GM19438 (cell line): ENCODE measurements at regions not wholly inside any gene's neighbourhood (a gene's known extent, or its start where the extent isn't known, plus 50 kb on each side); places are given as distances from the start of the nearest gene placed in this dataset.

ENCODE experiments used
- ATAC-seq: cut with Tn5 transposase; IDR thresholded peaks from one replicate; pipeline ENCODE4 v1.9.1; 2021; ENCODE audit warnings: low read depth; ENCODE audit not compliant: unreplicated experiment

- no peak for ATAC-seq
These were observed 125.7 kb upstream of the RIPOR2 start for GRCh38 chr6:25061289-25061936.

- no peak for ATAC-seq
These were observed 126.5 kb upstream of the RIPOR2 start for GRCh38 chr6:25062070-25062811.

GRCh38 chr6:25064006-25064405, 128.2 kb upstream of the RIPOR2 start:
- ATAC-seq = no peak

DNA sequence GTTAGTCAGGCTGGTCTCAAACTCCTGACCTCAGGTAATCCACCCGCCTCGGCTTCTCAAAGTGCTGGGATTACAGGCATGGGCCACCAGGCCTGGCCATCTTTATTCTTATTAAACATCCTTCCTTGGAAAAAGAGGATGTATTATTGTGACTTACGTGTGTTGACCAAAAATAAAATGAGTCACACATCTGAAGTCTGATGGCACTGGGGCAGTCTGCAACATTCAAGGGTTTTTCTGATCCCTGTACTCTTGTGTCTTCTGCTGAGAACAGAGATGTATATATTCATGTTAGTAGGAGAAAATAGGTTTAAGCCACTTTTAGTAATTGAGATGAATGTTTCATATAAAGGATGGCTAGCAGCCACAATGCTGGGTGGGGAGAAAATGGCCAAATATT, 129.9 kb upstream of the RIPOR2 start:
- ATAC-seq = no peak

DNA sequence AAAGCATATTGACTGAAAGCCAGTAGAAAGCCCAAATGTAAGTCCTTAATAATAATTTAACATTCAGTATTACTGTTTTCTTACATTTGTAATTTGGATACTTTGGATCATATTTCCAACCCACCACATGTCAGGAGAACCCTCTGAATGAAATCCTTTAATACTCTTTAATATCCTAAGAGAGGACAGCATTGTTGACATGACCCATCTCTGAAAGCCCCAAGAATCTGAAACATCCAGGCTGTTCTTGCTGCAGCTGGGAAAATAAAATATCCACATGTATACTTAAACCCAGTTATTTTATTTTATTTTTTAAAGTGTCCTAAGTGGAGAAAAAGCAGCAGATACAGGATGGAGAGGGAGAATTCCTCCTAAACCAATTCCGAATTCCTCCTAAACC, 130.8 kb upstream of the RIPOR2 start:
- ATAC-seq = no peak

GRCh38 chr6:25068866-25069265, 133.1 kb upstream of the RIPOR2 start:
- ATAC-seq = no peak

GRCh38 chr6:25070547-25071366, 135.0 kb upstream of the RIPOR2 start:
- peak; percentile 92 for ATAC-seq

GRCh38 chr6:25078141-25078540, 142.4 kb upstream of the RIPOR2 start:
- ATAC-seq = no peak

DNA sequence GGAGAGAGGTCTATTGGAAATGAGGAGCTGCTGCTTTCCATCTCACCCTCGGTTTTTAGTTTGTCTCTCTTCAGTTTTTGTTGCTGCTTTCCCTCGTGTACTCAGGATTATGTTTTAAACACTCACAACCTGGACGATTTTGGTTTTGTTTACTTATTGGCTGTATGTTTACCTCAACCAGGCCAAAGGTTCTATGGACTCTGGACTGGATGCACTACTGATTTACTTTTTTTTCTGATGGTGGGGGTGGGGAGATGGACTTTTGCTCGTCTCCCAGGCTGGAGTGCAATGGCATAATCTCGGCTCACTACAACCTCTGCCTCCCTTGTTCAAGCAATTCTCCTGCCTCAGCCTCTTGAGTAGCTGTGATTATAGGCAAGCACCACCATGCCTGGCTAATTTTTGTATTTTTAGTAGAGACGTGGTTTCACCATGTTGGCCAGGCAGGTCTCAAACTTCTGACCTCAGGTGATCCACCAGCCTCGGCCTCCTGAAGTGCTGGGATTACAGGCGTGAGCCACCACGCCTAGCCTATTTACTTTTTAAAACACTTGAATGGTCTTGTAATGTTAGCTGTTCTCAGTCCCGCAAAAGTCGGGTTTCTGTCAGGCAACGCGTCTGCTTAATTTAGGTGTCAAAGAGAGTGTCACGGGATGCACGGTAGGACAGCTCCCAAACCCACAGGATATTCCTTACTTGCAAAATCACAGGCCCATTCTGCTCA, 148.2 kb upstream of the RIPOR2 start:
- no peak for ATAC-seq

DNA sequence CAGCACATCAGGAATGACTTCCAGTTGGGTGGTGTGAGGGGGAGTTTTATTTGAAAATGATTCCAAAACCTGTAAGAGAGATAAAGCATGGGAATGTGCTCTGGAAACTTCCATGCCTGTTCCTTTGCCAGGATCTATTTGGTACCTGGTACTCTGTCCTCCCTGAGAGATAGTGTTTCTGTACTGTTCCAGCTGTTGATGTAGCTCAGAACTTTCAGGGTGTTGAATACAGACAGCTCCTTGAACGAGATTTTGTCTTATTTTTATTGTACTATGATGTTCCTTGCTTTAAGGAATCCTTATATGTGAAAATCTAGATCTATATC, 148.7 kb upstream of the RIPOR2 start:
- no peak for ATAC-seq

- no peak for ATAC-seq
These were observed 150.0 kb upstream of the RIPOR2 start for GRCh38 chr6:25085756-25086155.

DNA sequence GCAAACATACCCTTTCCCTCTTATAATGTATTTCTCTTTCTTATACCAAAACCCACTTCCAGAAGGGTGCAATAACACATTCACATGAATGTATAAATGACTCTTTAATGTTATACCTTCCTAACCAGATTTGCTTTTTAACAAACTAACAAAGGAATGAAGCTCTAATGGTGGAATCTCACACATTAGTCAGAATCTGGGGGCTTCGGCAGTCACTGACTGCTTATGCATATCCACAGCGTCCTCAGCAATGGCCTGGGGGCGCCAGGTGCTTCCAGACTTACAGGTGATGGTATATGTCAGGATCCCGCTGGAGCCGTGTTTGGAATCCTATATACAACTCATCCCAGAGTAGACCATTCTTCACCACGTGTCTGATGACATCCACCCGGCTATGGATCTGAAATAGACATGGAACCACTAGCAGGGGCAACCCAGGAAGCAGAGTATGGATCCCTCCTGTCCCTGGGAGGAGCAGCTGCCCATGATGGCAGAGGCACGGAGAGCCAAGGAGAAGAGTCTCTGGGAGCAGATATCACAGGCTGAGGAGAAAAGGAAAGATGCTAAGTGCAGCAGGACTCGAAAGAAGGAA, 150.8 kb upstream of the RIPOR2 start:
- no peak for ATAC-seq

DNA sequence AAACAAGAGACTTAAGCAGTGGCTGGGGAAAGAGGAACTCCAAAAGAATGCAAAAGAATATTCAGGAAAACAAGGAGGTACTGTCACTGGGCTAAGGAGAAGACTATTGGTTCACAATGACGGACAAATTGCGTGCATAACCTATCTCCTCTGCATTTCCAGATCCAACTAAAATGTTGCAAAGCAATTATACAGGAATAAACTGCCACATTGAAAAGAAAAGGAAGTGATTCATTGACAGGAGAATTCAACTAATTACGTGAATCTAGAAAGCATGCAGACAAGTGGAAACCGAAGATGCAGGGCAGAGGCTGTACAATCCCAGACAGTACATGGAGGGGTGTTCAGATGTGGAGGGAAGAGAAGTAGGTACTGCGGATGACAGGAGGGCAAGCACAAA, 152.8 kb upstream of the RIPOR2 start:
- no peak for ATAC-seq

DNA sequence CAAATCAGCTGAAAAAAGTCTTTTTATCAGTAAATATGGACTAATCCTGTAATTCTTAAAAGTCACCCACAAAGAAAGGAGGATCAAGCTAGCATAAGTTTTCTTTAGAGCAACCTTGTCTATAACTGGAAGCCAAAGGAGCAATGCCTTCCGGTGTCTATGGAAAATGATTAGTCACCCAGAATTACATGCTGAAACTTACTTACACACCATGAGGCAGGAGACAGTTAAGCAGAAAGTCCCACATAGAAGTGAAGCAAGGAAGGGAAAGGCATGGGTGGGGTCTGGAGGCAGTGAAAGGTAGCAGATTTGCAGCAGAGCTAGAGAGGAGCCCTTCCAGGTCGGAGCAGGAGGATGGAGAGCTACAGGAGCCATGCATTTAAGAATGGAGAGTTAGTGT, 153.7 kb upstream of the RIPOR2 start:
- no peak for ATAC-seq

- ATAC-seq = no peak
These were observed 159.0 kb upstream of the RIPOR2 start for GRCh38 chr6:25094726-25095125.

- no peak for ATAC-seq
These were observed 164.5 kb upstream of the RIPOR2 start for GRCh38 chr6:25100288-25100687.

DNA sequence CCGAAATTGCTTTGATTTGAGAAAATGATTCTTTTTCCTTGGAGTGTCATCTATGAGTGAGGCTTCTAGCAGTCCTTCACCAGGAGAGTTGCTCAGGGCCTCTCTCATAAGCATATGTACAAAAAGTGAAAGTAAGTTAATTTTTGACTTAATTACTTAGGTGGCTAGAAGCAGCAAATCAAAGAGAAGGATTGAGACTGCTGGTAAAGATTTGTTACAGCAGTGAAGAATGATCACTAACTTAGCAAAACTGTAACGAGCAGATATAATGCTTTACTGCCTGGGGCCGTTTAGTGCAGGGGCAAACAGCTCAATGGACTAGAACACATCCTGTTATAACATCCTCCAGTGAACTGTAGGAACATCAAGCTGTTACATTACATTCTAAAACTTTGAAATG, 167.8 kb upstream of the RIPOR2 start:
- ATAC-seq = peak; percentile 70

GRCh38 chr6:25105070-25105925, 169.5 kb upstream of the RIPOR2 start:
- no peak for ATAC-seq

GRCh38 chr6:25107218-25107617, 171.5 kb upstream of the RIPOR2 start:
- ATAC-seq = no peak

- no peak for ATAC-seq
These were observed 167.4 kb upstream of the CARMIL1 start for GRCh38 chr6:25111782-25112181.
